Neural cell (in vitro differentiated cells): ENCODE measurements at regions not wholly inside any gene's neighbourhood (a gene's known extent, or its start where the extent isn't known, plus 50 kb on each side); places are given as distances from the start of the nearest gene placed in this dataset.

Source experiments
- EZH2 ChIP-seq: fragments of 200-600, 300-800 bp; shearing (Covaris generic), sonication (generic); IDR thresholded peaks from 2 replicates; pipeline ENCODE4 v1.6.1; 2014; ENCODE audit warnings: antibody characterized with exemption, low read length, borderline replicate concordance, mild to moderate bottlenecking; ENCODE audit not compliant: insufficient read depth, poor library complexity, severe bottlenecking
- MXI1 ChIP-seq: fragments of 450-650 bp; conservative IDR thresholded peaks from 2 replicates; pipeline ENCODE4 v1.6.1; 2014; ENCODE audit warnings: antibody characterized with exemption, mild to moderate bottlenecking; ENCODE audit not compliant: poor library complexity, severe bottlenecking
- POLR2AphosphoS5 ChIP-seq: IDR thresholded peaks from 2 replicates; pipeline ENCODE4 v1.6.1; 2012
- RAD21 ChIP-seq: fragments of 450-650 bp; conservative IDR thresholded peaks from 2 replicates; pipeline ENCODE4 v1.6.1; 2014; ENCODE audit warnings: antibody characterized with exemption, mild to moderate bottlenecking, moderate library complexity
- TF ChIP-seq, protein P1 (sequence below): fragments of 450-650 bp; IDR thresholded peaks from 2 replicates; pipeline ENCODE4 v1.5.1; 2014; ENCODE audit warnings: antibody characterized with exemption, mild to moderate bottlenecking, moderate library complexity; ENCODE audit not compliant: poor library complexity, severe bottlenecking
- TF ChIP-seq, protein P2 (sequence below): IDR thresholded peaks from 2 replicates; pipeline ENCODE4 v1.6.1; 2012; ENCODE audit warnings: borderline replicate concordance

DNA sequence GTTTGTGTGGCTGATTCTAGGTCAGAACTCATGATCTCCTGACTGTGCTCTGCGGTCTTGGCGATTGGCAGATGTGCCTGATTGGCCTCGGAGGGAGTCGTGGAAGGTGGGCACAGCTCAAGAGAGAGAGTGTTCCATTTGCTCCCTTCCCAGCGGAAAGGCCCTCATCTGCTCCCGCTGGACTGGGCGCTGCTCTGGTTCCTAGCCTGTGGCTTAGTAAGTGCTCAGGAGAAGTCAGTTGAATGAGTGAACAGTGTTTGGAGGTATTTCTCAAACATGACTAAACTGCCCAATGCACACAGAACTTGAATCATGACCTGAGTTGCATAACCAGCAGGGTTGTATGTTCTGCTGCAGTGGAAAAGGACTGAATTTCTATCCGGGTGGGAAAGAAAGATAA, 120.2 kb upstream of the PITX1 start:
- TF ChIP-seq, protein P1, sequence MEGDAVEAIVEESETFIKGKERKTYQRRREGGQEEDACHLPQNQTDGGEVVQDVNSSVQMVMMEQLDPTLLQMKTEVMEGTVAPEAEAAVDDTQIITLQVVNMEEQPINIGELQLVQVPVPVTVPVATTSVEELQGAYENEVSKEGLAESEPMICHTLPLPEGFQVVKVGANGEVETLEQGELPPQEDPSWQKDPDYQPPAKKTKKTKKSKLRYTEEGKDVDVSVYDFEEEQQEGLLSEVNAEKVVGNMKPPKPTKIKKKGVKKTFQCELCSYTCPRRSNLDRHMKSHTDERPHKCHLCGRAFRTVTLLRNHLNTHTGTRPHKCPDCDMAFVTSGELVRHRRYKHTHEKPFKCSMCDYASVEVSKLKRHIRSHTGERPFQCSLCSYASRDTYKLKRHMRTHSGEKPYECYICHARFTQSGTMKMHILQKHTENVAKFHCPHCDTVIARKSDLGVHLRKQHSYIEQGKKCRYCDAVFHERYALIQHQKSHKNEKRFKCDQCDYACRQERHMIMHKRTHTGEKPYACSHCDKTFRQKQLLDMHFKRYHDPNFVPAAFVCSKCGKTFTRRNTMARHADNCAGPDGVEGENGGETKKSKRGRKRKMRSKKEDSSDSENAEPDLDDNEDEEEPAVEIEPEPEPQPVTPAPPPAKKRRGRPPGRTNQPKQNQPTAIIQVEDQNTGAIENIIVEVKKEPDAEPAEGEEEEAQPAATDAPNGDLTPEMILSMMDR = no peak
- no peak for TF ChIP-seq RAD21
- no peak for TF ChIP-seq POLR2AphosphoS5
- no peak for TF ChIP-seq EZH2
- no peak for TF ChIP-seq MXI1
- TF ChIP-seq, protein P2, sequence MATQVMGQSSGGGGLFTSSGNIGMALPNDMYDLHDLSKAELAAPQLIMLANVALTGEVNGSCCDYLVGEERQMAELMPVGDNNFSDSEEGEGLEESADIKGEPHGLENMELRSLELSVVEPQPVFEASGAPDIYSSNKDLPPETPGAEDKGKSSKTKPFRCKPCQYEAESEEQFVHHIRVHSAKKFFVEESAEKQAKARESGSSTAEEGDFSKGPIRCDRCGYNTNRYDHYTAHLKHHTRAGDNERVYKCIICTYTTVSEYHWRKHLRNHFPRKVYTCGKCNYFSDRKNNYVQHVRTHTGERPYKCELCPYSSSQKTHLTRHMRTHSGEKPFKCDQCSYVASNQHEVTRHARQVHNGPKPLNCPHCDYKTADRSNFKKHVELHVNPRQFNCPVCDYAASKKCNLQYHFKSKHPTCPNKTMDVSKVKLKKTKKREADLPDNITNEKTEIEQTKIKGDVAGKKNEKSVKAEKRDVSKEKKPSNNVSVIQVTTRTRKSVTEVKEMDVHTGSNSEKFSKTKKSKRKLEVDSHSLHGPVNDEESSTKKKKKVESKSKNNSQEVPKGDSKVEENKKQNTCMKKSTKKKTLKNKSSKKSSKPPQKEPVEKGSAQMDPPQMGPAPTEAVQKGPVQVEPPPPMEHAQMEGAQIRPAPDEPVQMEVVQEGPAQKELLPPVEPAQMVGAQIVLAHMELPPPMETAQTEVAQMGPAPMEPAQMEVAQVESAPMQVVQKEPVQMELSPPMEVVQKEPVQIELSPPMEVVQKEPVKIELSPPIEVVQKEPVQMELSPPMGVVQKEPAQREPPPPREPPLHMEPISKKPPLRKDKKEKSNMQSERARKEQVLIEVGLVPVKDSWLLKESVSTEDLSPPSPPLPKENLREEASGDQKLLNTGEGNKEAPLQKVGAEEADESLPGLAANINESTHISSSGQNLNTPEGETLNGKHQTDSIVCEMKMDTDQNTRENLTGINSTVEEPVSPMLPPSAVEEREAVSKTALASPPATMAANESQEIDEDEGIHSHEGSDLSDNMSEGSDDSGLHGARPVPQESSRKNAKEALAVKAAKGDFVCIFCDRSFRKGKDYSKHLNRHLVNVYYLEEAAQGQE = no peak
